Omental fat pad (tissue), 3 donors: ENCODE measurements at regions not wholly inside any gene's neighbourhood (a gene's known extent, or its start where the extent isn't known, plus 50 kb on each side); places are given as distances from the start of the nearest gene placed in this dataset.

Experiments
- ATAC-seq: fragments of 150-250 bp; one replicate; pipeline ENCODE4 v1.9.1; 2016; ENCODE audit warnings: mild to moderate bottlenecking, moderate library complexity; ENCODE audit not compliant: low FRiP score
- DNase-seq: peaks from one replicate; pipeline ENCODE4 v3.0.0-alpha.2; 2019; ENCODE audit warnings: low spot score
- TF ChIP-seq, protein P1 (sequence below), 3 donors: fragments of 450-650 bp; IDR thresholded peaks; one replicate each; pipeline ENCODE4 v1.5.1; 2016 to 2017; ENCODE audit warnings: antibody characterized with exemption in 3 of 3, mild to moderate bottlenecking in 3 of 3, moderate library complexity in 2 of 3

DNA sequence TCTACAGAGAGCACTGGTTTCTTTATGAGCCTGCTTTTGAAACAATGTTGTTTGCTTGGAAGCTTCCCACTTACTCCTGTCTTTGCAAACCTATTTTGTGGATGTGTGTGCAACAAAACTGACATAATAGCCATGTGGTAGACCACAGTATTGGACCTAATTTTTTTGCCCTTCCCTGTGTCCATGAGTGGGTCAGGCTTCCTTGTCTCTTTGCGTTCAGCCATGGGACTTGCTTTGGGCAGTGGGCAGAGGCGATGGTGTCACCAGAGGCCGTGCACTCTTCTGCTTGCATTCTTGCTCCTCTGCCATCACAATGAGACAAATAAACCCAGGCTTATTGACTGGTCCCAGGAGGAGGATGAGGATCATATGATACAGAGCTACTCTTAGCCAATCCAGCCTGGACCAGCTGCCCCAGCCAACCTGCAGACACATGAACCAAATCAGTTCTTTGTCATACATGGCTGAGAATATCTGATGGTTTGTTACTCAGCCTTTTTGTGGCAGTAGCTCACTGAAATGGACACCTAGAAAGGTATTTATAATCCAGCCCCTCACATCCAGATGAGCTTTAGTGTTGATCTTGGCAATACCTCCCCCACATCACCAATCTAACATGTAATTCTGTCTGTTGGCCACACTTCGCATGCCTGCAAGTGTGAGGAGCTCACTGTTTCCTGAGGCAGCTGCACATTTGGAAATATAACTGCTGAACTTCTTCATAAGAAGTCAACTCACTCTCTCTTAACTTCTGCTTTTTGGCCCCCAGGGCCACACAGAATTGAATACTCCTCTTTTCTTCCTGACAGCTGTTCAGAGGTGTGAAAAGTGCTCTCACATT is 427.8 kb upstream of the ZMIZ1 start:
- TF ChIP-seq, protein P1, sequence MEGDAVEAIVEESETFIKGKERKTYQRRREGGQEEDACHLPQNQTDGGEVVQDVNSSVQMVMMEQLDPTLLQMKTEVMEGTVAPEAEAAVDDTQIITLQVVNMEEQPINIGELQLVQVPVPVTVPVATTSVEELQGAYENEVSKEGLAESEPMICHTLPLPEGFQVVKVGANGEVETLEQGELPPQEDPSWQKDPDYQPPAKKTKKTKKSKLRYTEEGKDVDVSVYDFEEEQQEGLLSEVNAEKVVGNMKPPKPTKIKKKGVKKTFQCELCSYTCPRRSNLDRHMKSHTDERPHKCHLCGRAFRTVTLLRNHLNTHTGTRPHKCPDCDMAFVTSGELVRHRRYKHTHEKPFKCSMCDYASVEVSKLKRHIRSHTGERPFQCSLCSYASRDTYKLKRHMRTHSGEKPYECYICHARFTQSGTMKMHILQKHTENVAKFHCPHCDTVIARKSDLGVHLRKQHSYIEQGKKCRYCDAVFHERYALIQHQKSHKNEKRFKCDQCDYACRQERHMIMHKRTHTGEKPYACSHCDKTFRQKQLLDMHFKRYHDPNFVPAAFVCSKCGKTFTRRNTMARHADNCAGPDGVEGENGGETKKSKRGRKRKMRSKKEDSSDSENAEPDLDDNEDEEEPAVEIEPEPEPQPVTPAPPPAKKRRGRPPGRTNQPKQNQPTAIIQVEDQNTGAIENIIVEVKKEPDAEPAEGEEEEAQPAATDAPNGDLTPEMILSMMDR (IDR thresholded peaks at IDR 0.05): no peak
- ATAC-seq (no peak), DNase-seq (no peak)

DNA sequence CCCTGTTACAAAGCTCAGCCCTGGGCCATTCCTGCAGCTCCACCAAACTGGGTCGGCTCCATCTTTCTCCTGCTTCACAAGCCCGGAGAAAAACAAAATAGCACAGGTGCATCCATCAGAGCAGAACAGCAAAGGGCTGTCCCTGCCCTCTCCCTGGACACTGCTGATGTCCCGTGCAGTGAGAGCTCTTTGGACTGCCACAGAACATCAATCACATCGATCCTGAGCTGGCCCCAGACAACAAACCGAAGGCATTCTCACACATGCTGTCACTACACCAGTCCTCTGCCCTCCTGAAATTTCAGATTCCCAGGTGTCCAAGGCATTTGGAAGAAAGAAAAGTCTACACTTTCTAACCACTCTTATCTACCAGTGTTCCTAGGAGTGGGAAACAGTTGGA is 427.1 kb upstream of the ZMIZ1 start:
- TF ChIP-seq, protein P1 (IDR thresholded peaks at IDR 0.05): no peak
- no peak for DNase-seq
- ATAC-seq: no peak

DNA sequence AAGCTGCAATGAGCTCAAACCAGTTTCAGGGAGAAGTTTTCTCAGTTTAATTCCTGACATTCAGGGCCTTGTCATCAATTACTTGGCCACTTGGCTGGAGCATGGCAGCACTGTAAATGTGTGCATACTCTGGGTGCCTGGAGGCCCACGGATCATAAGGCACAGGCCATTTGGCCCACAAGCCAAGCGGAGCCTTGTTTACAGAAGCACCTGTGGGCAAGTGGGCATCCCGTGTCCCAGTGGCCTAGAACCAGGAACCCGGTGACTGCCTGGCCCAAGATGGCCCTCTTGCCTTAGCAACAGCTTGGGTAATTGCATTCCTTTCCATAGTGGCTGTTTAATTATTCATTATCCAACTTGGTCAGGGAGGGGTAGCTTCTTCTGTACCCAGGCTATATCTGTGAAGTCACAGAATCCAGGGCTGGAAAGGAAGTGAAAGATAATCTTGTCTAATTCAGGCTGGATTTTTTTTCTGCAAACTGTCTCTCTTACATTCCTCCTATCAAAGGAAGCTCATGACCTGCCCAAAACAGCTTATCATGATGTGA is 426.4 kb upstream of the ZMIZ1 start:
- ATAC-seq (no peak), DNase-seq (no peak)
- TF ChIP-seq, protein P1 (IDR thresholded peaks at IDR 0.05): no peak

DNA sequence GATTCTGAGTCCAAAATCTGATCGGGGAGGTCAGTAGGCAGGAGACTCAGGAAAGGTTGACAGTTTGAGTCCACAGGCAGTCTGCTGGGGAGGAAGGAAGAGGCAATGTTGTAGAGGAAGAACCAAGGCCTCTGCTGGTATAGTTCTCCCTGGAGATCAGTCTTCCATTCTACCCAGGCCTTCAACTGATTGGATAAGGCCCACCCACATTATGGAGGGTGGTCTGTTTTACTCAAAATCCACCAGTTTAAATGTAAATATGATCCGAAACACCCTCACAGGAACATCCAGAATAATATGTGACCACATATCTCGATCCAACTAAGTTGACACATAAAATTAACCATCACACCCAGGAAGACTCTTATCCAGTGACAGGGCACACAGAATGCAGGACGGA is 425.3 kb upstream of the ZMIZ1 start:
- no peak for ATAC-seq
- TF ChIP-seq, protein P1 (IDR thresholded peaks at IDR 0.05): no peak
- DNase-seq: no peak

- TF ChIP-seq, protein P1 (IDR thresholded peaks at IDR 0.05): no peak
- ATAC-seq (no peak), DNase-seq (no peak)
Observed at GRCh38 chr10:78644550-78644949, 424.2 kb upstream of the ZMIZ1 start.

DNA sequence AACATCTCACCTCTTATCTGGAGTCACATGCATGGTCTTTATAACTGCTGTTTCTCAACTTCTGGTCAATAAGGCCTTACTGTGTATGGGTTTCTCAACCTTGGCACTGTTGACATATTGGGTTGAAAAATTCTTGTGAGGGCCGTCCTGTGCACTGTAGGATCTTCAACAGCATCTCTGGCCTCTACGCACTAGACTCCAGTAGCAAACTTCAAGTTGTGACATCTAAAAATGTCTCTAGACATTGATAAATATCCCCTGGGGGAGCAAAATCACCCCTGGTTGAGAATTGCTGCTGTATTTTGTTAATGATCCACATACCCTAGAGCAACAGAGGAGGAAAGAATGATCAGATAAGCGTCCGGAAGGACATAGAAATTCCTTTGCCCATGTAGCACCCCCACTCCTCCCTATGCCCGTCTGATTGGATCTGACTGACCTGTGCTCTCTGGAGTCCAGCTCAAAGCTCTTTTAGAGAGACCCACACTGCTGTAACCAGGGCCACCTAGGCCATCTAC is 423.5 kb upstream of the ZMIZ1 start:
- ATAC-seq: no peak
- TF ChIP-seq, protein P1 (IDR thresholded peaks at IDR 0.05): no peak
- DNase-seq: no peak

DNA sequence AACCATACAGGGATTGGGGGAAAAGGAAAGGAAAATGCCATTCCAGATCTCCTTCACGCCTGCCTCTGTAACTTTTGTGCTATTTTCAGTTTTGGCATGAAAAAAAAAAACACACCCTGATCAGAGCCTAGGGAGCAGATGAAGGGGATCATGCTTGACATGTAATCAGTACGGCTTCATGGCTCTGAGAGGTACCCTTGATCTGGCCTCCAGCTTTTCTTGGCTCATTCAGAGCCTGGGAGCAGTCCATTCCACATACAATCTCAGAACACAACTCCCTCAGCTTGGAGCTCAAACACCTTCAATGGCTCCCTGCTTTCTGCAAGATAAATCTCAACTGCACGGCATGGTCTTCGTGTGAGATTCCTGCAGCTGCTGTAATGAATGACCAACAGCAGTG is 422.8 kb upstream of the ZMIZ1 start:
- TF ChIP-seq, protein P1 (IDR thresholded peaks at IDR 0.05): no peak
- ATAC-seq (no peak), DNase-seq (no peak)
